ENCODE measurements at regions not wholly inside any gene's neighbourhood (a gene's known extent, or its start where the extent isn't known, plus 50 kb on each side); places are given as distances from the start of the nearest gene placed in this dataset.
A peak's percentile ranks its signal among the peaks of the same experiment; 100 is the strongest.

DNA sequence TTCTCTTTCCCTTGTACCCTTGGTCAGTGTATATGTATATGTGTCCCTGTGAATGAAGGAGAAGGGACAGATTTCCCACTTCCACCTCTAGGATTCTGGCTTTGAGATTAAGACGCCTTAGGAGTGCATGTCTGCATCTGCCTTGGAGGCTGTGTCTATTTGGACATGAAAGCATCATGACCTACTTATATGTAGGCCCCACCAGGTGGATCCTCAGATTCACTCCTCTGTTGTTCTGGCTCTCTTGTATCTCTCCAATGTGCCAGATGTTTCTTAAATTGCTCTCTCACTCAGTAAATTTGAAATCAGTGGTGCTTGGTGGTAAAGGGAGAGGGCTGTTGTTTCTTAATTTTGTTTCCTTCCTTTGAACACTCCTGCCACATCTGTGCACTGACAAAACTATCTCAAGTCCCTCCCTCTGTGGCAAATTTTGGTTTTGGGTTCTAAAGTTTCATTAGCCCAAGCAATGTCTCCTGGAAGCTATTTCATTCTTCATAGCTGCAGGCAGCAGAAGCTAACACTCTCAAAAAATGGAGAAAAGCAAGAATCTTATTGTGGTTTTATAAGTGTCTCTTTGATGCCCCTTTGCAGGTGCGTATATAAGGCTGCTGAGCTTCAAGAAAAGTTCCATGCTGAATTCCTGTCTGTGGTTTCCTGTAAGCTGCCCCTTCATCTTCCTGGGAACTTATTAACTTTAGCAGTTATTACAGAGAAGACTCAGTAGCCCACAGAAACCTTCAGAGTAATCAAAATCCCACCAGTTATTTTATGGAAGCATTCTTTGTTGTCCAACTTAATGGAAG is 179.7 kb upstream of the SETBP1 start:
- DNase-seq, result no peak

GRCh38 chr18:44502221-44502620 is 178.5 kb upstream of the SETBP1 start:
- DNase-seq, result no peak

DNA sequence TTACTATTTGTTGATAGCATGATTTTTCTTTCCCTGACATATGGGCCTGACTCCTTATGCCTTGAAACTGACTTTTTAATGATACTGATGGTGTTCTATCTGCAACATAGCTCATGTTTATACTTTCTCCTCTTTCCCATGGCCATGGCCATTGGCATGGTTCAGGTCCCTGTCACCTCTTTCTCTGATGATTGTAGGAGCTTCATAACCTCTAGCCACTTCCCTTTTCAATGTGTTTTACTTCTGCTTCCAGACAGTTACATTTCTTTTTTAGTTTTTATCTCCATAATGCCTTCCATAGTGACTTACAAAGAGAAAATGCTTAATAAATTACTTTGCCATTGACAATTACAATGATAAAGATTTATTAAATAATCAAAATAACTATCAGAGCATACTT is 177.9 kb upstream of the SETBP1 start:
- DNase-seq, result no peak

DNA sequence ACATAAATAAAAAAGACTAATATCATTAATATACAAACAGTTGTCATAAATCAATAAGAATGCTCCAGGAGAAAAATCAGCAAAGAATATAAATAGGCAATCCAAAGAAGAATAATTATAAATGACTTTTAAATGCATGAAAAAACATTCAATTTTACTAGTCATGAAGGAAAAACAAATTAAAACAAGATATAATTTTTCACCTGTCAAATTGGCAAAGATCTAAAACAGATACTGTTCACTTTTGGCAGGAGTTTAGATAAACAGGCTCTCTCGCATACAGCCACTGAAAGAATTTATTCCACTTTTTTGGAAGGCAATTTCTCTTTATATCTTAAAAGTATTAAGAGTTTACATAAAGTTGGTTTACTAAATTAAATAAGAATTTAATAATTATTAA is 176.8 kb upstream of the SETBP1 start:
- no peak for DNase-seq

DNA sequence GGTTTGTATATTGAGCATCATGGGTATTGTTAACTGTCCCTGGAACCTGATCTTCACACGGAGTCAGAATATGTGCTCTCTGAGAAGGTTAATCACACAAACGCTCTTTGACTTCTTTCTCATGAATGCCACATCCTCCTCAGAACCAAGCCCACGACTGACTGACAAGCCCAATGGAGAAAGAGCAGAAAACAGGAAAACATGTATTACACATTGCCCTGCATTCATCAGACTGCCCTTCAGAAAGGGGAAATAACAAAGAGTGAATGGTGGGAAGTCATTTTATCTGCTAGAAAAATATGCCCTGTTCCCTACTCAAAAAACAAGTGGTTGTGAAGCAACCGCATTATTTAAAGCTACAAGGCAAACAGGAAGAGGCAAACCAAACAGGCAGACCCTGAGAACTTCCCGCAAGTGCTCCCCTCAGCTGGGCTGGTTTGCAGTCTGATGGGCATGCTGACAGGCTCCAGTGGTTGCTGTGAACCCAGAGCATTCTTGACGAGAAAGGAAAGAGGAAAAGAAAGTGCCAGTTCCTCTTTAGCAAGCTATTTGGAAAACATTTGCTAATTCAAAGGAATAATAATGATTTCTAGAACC is 172.9 kb upstream of the SETBP1 start:
- peak; percentile 16 to 17 for DNase-seq

DNA sequence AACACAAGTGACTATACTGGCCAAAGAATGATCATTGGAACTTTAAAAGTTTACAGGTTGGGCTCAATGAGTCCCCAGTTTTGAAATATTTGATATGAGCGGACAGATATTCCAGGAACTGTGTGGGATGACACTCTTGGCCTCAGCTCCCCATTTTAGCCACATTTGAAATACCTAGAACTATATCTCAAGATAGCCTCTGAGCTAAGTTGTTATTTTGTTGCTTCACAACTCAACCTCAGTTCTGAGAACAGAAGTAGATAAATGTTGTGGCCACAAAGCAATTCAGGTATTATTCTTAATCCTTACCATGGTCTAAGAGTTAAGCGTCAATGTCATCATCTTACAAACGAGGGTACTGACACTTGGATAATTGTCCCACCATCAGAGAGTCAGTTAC is 172.2 kb upstream of the SETBP1 start:
- no peak for DNase-seq

DNA sequence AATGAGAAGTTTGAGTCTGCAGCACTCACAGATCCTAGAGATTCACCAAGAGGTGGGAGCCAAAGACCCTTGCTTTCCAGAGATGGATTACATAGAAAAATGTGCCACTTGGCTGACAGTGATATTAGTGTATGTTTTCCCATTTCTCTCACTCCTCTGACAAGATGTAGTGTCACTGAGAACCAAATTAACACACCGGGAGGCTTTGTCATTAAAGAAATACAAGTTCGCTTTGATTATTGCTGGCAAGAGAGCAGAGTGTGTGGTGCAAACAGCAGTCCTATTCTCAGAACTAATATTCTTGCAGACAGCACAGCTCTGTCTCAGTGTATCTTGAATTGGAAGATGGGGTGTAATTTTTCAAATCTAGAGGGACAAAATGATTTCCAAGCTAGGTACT is 171.6 kb upstream of the SETBP1 start:
- no peak for DNase-seq

- no peak for DNase-seq
Measured at GRCh38 chr18:44510390-44510789, 170.3 kb upstream of the SETBP1 start.

DNA sequence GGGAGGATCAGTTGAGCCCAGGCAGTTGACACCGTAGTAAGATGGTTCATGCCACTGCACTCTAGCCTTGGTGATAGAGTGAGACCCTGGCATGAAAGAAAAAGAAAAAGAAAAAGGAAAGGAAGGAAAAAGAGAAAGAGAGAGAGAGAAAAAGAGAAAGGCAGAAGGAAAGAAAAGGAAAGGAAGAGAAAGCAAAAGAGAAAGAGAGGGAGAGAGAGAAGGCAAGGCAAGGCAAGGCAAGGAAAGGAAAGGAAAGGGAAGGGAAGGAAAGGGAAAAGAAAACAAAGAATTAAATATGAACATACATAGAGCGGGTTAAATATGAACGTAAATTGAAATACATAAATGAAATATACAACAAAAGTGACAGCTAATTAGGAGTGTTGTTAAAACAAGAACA is 167.5 kb upstream of the SETBP1 start:
- DNase-seq, result no peak

DNA sequence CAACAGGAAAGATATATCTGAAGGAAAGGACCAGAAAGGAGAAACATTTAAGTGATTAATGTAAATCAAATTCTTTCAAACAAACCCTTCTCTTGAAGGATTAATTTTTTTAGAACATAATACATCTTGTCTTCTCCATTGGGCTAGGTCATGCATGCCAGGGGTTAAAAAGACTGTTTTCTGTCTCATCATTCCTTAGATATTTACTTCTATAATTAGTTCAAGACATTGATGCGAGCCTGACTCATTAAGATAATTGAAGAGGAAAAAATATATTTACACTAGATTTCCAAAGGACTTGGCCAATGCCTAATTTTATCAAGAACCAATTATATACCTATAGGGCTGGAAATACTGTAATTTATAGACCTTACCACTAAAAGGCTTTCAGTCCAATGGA is 166.6 kb upstream of the SETBP1 start:
- DNase-seq, result no peak

DNA sequence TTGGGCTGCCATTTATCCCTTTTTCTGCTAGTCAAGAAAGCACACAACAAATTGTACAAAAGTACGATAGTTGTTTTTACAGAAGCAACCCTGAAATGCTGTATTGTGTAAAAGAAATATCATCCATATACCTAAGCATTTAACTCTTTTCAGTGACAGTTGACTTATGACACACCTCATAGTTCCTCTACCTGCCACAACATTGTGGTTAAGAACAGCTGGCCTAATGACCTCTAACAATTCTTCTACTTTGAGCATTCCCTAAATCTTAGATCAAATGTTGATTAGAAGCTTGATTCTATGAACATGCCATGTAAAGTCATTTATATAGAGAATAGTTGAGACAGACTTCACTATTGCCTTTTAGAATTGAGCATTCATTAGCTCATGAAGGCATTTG is 165.9 kb upstream of the SETBP1 start:
- DNase-seq, result no peak

DNA sequence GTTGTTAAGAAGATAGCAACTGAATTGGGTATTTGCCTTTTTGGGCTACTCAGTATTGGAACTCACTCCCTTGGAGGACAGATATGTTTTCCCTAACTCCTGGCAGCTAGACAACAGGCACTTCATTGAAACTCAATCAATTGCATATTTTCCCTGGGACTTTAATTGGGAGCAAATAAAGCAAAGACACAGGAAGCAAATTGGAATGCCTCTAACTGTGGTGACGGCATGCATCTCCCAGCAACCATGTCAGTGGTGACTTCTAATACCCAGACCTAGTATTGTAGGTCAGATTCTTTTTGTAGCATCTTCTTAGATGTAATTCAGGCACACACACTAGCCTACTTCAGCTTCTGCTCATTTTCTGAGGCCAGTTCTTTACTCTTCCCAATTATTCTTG is 164.2 kb upstream of the SETBP1 start:
- DNase-seq, result peak; percentile 20 to 34

DNA sequence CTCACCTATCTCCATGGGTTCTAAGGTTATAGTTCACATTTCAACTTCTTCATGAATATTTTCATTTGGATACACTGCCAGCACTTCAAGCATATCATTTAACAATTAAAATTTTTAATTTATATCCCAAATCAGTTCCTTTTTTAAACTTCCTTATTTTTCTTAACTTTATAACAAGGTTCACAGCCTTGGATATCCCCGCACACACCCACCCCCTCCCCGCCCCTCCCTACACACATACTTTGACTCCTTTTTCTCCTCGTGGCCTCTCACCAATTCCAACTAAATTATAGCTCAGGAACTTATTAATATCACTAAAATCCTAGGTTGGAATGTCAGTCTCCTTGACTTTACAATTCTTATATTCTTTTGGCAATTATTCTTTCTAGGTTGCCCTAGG is 163.6 kb upstream of the SETBP1 start:
- DNase-seq, result no peak

DNA sequence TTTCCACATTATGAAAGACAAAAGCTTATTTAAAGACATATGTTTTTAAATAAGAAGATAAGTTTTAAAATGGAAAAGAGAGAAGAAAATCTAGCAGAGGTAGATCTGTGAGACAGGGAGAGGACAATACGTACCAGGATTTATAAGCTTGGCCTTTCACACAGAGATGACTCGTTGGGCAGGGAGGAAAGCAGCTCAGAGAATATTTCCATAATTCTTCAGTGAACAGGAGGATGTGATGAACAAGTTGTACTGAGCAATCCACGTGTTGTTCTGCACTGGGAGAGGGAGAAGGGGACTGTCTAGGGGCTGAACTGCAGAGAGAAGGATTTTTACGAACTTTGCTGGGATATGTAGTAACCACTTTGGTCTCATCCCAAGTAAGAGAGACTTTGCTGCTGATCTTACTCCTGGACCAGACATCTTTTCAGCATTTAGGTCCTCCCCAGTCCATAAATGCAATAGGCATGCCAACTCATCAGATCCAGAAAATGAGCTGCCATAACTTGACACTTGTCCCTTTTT is 162.5 kb upstream of the SETBP1 start:
- DNase-seq, result no peak

GRCh38 chr18:44518666-44519065 is 162.0 kb upstream of the SETBP1 start:
- DNase-seq, result no peak

DNA sequence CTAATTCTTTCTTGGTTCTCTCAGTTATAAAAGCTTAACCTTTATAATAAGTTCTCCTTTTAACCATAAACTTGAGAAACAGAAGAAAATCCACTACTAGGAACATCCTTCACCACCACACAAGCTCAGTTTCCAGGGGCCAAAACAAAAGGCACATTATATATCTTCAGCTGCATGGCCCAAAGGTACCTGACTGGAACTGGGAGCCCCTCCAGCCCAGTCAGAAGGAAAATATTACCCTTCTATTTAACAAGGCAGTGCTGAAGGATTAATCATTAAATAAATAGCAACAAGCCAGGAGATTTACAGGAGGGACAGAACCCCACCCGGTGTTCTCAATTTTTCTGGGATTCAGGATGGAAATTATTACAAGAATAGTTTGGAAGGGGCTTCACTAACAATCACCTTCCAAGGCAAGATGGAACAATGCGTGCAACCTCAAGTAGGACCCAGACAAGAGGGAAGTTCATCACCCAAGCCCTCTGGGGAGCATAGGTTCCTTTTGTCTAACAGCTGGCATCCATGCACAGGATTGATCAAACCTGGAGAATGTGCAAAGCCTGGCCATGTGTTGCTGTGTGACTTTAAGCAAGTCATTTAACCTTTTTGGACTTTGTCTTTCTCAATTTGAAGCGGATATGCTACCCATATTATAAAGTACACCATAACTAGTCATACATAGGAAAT is 159.6 kb upstream of the SETBP1 start:
- DNase-seq, result no peak

DNA sequence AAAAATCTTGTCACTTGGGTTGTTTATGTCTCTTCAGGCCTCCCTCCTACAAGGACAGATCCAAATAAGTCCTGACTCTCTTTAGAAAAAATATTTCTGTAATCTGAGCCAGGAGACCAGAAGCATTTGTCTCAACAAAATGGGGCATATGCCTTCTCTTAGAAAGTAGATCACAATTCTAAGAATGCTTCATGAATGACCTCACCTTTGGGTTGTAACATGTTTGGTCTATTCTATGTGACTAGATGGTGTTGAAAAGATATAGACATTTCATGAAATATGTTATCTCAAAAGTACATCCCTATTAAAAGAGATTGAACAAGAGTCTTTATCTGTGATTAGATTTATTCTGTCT is 159.0 kb upstream of the SETBP1 start:
- no peak for DNase-seq

DNA sequence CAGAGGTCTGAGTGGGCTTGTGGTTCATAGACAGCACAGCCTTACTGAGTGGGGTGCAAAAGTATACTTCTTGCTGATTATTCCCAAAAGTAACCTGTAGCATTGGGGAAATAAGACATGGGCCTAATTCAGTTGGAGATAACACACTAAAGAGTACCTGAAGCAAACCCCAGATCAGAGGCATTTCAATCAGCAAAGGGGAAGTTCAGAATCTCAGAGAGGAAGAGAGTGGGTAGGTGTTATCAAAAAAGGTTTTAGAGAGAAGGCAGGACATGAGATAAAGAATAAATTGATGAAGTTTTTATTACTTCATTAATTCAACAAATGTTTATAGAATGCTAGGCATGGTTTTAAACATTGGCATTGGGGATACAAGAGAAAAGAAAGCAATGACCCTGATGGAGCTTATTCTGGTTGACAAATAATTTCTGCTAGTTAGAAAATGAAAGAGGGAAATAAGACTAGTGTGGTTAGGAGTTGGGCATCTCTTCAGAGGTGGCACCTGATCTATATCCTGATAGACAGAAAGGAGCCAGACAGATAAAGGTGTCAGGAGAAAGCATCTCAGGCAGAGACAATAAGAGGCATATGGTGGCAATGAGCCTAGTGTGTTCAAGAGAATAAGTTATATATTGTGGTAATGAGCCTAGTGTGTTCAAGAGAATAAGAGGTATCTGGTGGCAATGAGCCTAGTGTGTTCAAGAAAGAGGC is 153.8 kb upstream of the SETBP1 start:
- no peak for DNase-seq

DNA sequence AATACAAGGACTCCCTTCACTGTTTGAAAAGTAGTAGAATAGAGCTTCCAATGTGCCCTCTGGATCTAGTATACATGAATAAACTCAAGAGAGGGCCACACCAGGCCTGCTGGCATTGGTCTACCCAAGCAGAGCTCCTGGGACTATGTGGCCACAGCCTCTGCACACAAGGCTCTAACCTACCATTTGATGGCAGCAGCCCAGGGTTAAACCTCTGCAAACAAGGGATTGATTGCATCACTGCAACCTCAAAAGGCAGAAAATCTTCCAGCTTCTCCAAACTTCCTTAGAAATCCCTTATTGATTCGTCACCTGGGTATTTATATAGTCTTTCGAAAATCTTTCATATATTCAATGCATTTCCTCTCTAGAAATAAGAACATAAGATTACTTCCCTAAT is 147.6 kb upstream of the SETBP1 start:
- DNase-seq, result no peak

DNA sequence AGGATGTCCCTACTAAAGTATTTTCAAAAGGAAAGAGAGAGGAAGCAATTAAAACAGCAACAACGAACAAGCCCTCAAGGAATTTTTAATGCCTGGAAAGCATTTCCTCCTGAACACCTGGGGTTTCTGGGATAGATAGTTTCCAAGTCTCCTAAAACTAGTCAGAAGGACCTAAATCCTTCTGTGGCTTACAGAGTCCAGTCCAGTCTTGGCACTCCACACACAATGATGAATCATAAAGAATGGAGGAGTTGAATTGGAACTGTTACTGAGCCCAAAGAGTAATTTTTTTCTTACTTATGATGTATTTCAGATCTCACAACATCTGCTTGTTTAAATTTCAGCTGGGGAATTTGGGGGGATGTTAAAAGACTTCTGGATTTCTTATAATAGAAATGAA is 144.6 kb upstream of the SETBP1 start:
- no peak for DNase-seq

GRCh38 chr18:44536619-44537018 is 144.1 kb upstream of the SETBP1 start:
- no peak for DNase-seq

GRCh38 chr18:44537526-44537925 is 143.2 kb upstream of the SETBP1 start:
- DNase-seq, result no peak

- no peak for DNase-seq
Measured at GRCh38 chr18:44539926-44540325, 140.8 kb upstream of the SETBP1 start.

Measured in right lung (tissue), 2 donors.